ENCODE measurements at regions not wholly inside any gene's neighbourhood (a gene's known extent, or its start where the extent isn't known, plus 50 kb on each side); places are given as distances from the start of the nearest gene placed in this dataset.

DNA sequence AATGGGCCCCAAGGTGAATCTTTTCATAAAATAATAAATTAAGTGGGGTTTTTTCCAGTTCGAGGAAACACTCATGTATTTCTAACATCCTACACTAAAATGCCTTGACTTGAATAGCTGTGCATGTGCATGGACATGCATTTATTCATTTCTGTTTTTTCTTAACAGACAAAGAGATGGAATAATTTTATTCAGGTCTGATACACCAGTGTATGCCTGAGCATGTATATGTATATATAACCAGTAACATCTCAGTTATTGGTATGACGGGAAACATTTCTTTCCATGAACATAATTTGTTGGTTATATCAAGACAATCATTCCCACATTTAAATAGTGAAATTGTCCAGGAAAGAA lies 468.7 kb upstream of the TNP1 start:
- Histone ChIP-seq H3K27me3 (no peaks in the 10 kb centered on the region), H3K27ac (no peak overlapping the region), H3K36me3 (replicated peaks in 1 of 2; ENCODE audit: insufficient read depth in 1 of 2, low read depth in 2 of 2) (no peaks in the 10 kb centered on the region), H3K4me3 (no peak overlapping the region), H3K9me3 (no peaks in the 10 kb centered on the region), H3K4me1 (peaks cover 8% of the 10 kb centered on the region)
- 87% methylated on average over 2 of the region's 2 CpGs for WGBS, 2 donors
- DNase-seq (no peak), ATAC-seq (no peak)
- no peak for TF ChIP-seq POLR2A (IDR thresholded peaks at IDR 0.05)
- TF ChIP-seq, protein P1, sequence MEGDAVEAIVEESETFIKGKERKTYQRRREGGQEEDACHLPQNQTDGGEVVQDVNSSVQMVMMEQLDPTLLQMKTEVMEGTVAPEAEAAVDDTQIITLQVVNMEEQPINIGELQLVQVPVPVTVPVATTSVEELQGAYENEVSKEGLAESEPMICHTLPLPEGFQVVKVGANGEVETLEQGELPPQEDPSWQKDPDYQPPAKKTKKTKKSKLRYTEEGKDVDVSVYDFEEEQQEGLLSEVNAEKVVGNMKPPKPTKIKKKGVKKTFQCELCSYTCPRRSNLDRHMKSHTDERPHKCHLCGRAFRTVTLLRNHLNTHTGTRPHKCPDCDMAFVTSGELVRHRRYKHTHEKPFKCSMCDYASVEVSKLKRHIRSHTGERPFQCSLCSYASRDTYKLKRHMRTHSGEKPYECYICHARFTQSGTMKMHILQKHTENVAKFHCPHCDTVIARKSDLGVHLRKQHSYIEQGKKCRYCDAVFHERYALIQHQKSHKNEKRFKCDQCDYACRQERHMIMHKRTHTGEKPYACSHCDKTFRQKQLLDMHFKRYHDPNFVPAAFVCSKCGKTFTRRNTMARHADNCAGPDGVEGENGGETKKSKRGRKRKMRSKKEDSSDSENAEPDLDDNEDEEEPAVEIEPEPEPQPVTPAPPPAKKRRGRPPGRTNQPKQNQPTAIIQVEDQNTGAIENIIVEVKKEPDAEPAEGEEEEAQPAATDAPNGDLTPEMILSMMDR (IDR thresholded peaks at IDR 0.05), result no peak
- intact Hi-C loops (cut with DNase I), result no loop called here

DNA sequence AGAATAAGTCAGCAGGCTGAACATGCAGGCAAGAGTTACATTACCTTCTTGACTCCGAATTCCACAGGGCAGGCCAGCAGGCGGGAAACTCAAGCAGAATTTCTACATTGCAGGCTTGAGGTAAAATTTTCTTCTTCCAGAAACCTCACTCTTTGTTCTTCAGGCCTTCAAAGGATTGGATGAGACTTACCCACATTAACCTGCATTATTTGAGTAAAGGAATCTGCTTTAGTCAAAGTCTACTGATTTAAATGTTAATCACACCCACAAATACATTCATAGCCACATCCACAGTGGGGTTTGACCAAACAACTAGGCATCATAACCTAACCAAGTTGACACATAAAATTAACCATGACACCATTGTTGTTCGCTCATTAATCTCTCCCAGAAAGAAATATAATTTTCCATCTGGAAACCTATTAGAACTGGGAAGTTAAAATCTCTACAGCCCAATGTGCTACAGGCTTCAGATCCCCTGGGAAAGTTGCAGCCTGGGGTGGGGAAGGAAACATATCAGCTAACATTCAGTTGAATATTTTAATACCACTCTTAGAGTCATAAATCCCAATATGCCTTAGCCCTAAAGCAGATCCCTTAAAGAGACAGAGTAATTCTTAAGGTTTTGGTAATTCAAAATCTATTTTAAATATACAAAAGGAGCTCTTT lies 468.2 kb upstream of the TNP1 start:
- Histone ChIP-seq H3K4me1 (peaks cover 8% of the 10 kb centered on the region), H3K9me3 (no peaks in the 10 kb centered on the region), H3K4me3 (no peak overlapping the region), H3K36me3 (replicated peaks in 1 of 2; ENCODE audit: insufficient read depth in 1 of 2, low read depth in 2 of 2) (no peaks in the 10 kb centered on the region), H3K27me3 (no peaks in the 10 kb centered on the region), H3K27ac (no peak overlapping the region)
- no peak for TF ChIP-seq POLR2A (IDR thresholded peaks at IDR 0.05)
- TF ChIP-seq, protein P1 (IDR thresholded peaks at IDR 0.05), result no peak
- WGBS, 2 donors, result 88 to 93% methylated on average over 3 of the region's 3 CpGs
- no peak for DNase-seq
- intact Hi-C loops (cut with DNase I), result no loop called here
- ATAC-seq, result no peak

DNA sequence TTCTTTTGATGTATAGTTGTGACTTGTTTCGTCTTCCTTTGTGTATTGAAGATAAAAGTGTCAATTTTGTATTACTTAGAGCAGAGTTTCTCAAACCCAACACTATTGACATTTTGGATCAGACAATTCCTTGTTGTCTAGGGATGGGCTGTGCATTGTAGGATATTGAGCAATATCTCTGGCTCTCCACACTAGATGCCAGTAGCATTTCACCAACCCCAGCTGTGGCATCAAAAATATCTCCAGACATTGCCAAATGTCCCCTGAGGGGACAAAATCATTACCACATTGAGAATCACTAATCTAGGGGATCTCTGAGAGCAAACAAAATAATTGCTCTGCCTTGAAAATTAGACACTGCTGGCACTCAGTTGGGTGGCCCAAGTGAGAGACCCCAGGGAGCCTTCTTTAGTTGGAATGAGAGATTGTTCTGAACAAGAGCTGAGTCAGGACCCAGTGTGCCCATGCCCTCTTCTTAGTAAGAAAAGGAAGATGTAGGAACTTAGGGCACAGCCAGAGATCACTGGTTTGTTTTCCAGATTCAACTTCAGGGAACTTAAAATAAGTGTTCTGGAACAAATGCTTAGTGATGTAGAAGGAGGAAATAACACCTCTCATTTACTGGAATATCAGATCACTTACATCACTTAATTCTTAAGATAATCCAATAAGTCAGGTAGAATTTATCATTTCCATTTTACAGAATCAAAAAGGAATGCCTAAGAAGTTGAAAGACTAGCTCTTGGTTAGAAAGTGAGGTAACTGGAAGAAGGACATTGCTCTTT lies 466.6 kb upstream of the TNP1 start:
- Histone ChIP-seq H3K4me3 (no peak overlapping the region), H3K27me3 (no peaks in the 10 kb centered on the region), H3K36me3 (replicated peaks in 1 of 2; ENCODE audit: insufficient read depth in 1 of 2, low read depth in 2 of 2) (no peaks in the 10 kb centered on the region), H3K9me3 (no peaks in the 10 kb centered on the region), H3K27ac (no peak overlapping the region), H3K4me1 (peaks cover 4% of the 10 kb centered on the region)
- ATAC-seq (no peak), DNase-seq (no peak)
- TF ChIP-seq POLR2A (IDR thresholded peaks at IDR 0.05), result no peak
- TF ChIP-seq, protein P1 (IDR thresholded peaks at IDR 0.05), result no peak
- WGBS, 2 donors, result 38 to 41% methylated on average over 1 of the region's 1 CpG
- intact Hi-C loops (cut with DNase I), result no loop called here

DNA sequence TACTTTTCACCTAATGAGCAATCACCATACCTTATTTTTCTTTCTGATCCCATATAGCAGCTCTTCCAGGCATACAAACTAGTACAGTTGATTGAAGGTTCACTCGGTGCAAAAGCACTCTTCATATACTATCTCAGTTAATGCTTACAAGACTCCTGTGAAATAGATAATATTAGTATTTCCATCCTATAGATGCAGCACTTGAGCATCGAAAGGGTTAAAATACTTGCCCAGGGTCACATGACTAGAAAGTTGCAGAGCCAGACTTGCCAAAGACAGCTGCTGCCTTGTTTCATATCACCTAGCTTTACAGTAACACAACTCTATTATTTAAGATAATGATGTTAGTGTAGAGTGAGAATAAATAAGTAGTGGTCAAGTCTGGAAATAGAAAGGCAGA lies 466.0 kb upstream of the TNP1 start:
- H3K4me3 ChIP-seq, result no peak overlapping the region
- no peaks in the 10 kb centered on the region for H3K4me1 ChIP-seq
- WGBS, 2 donors, result 48 to 51% methylated on average over 2 of the region's 2 CpGs
- no peaks in the 10 kb centered on the region for H3K36me3 ChIP-seq (replicated peaks in 1 of 2; ENCODE audit: insufficient read depth in 1 of 2, low read depth in 2 of 2)
- ATAC-seq (no peak), DNase-seq (no peak)
- no peaks in the 10 kb centered on the region for H3K27me3 ChIP-seq
- no peak overlapping the region for H3K27ac ChIP-seq
- TF ChIP-seq, protein P1 (IDR thresholded peaks at IDR 0.05), result no peak
- no peak for TF ChIP-seq POLR2A (IDR thresholded peaks at IDR 0.05)
- intact Hi-C loops (cut with DNase I), result no loop called here
- H3K9me3 ChIP-seq, result no peaks in the 10 kb centered on the region

DNA sequence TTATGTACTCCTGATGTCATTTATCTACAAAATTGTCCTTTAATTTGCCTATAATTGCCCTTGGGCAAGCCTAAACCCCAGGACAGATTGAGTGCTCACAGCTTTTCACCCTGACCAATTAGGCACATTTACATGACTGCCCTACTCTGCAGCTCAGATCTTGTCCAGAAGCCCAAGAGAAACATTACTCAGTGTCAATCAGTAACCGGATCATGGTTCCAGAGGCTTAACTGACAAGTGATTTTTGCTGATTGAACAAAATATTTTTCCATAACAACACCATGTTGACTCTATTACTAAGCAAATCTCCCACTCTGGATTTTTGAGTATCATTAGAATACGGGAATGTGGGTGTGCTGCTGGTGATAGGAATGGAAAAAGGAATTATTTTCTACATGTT lies 465.4 kb upstream of the TNP1 start:
- intact Hi-C loops (cut with DNase I), result no loop called here
- 38 to 48% methylated on average over 2 of the region's 2 CpGs for WGBS, 2 donors
- DNase-seq, result no peak
- no peak overlapping the region for H3K4me3 ChIP-seq
- no peak for ATAC-seq
- no peaks in the 10 kb centered on the region for H3K27me3 ChIP-seq
- TF ChIP-seq, protein P1 (IDR thresholded peaks at IDR 0.05), result no peak
- TF ChIP-seq POLR2A (IDR thresholded peaks at IDR 0.05), result no peak
- H3K36me3 ChIP-seq (replicated peaks in 1 of 2; ENCODE audit: insufficient read depth in 1 of 2, low read depth in 2 of 2), result no peaks in the 10 kb centered on the region
- H3K27ac ChIP-seq, result no peak overlapping the region
- no peaks in the 10 kb centered on the region for H3K4me1 ChIP-seq
- H3K9me3 ChIP-seq, result no peaks in the 10 kb centered on the region

All from body of pancreas (tissue), 4 donors.